Vagina (tissue), 2 donors: ENCODE measurements at regions not wholly inside any gene's neighbourhood (a gene's known extent, or its start where the extent isn't known, plus 50 kb on each side); places are given as distances from the start of the nearest gene placed in this dataset.

ENCODE experiments used
- CTCF ChIP-seq, 3 experiments: fragments of 450-650 bp in 2 of 3; fragments of 200-600 bp in 1 of 3; sonication (generic) in 1 of 3; IDR thresholded peaks; one replicate each; pipeline ENCODE4 v1.5.1; 2017 to 2019; ENCODE audit warnings: antibody characterized with exemption in 3 of 3, mild to moderate bottlenecking in 2 of 3, moderate library complexity in 2 of 3
- POLR2AphosphoS5 ChIP-seq, 2 donors: sonication (generic); formaldehyde crosslinking; IDR thresholded peaks; one replicate each; pipeline ENCODE4 v1.9.0; 2017; ENCODE audit warnings: antibody characterized with exemption in 2 of 2, mild to moderate bottlenecking in 2 of 2, low read depth in 1 of 2; ENCODE audit not compliant: insufficient read depth in 1 of 2

- no peak for TF ChIP-seq CTCF (IDR thresholded peaks at IDR 0.05)
- no peak for TF ChIP-seq POLR2AphosphoS5 (IDR thresholded peaks at IDR 0.05; ENCODE audit: insufficient read depth in 1 of 2, low read depth in 1 of 2)
Observed at GRCh38 chr15:47296881-47297280, 420.4 kb upstream of the SEMA6D start.
